ENCODE measurements at regions not wholly inside any gene's neighbourhood (a gene's known extent, or its start where the extent isn't known, plus 50 kb on each side); places are given as distances from the start of the nearest gene placed in this dataset.
"Not testable (repeated sequence)": the region's sequence is repeated elsewhere in the genome, so short reads cannot be mapped to it uniquely, and the experiment has no call there.

- H2AFZ ChIP-seq; H3K79me2 ChIP-seq (ENCODE audit: low read depth); H3K4me2 ChIP-seq; H3K27me3 ChIP-seq (ENCODE audit: insufficient read depth, low read depth); H3K4me3 ChIP-seq; H3F3A ChIP-seq (ENCODE audit: insufficient read depth, low read depth); BruUV-seq (replicated peaks); DNase-seq; H4K20me1 ChIP-seq (ENCODE audit: insufficient read depth); CTCF ChIA-PET; H3K9me3 ChIP-seq (ENCODE audit: insufficient read depth, low read depth); H3K9me2 ChIP-seq (ENCODE audit: insufficient read depth); H3K36me3 ChIP-seq (ENCODE audit: low read depth); H3K27ac ChIP-seq; POLR2A ChIA-PET (ENCODE audit: unreplicated experiment); intact Hi-C loops (cut with micrococcal nuclease; ENCODE audit: unreplicated experiment); H3K4me1 ChIP-seq (replicated peaks; ENCODE audit: insufficient read depth): not testable (repeated sequence)
Measured at GRCh38 chr6:60814784-60815183, 1471.2 kb downstream of the KHDRBS2 start.

GRCh38 chr6:60813897-60814596 lies 1472.0 kb downstream of the KHDRBS2 start:
- H3K9me2 ChIP-seq (ENCODE audit: insufficient read depth); H3K9me3 ChIP-seq (ENCODE audit: insufficient read depth, low read depth); H3K36me3 ChIP-seq (ENCODE audit: low read depth); H4K20me1 ChIP-seq (ENCODE audit: insufficient read depth); H3K4me1 ChIP-seq (replicated peaks; ENCODE audit: insufficient read depth); H3K4me2 ChIP-seq; H3K79me2 ChIP-seq (ENCODE audit: low read depth); H3K27ac ChIP-seq; H2AFZ ChIP-seq; H3K27me3 ChIP-seq (ENCODE audit: insufficient read depth, low read depth); BruUV-seq (replicated peaks); H3K4me3 ChIP-seq; intact Hi-C loops (cut with micrococcal nuclease; ENCODE audit: unreplicated experiment); CTCF ChIA-PET; DNase-seq; H3F3A ChIP-seq (ENCODE audit: insufficient read depth, low read depth); POLR2A ChIA-PET (ENCODE audit: unreplicated experiment): not testable (repeated sequence)

- DNase-seq; H3K36me3 ChIP-seq (ENCODE audit: low read depth); H3K9me2 ChIP-seq (ENCODE audit: insufficient read depth); CTCF ChIA-PET; H3K4me3 ChIP-seq; H3K27me3 ChIP-seq (ENCODE audit: insufficient read depth, low read depth); intact Hi-C loops (cut with micrococcal nuclease; ENCODE audit: unreplicated experiment); POLR2A ChIA-PET (ENCODE audit: unreplicated experiment); H2AFZ ChIP-seq; H3K4me2 ChIP-seq; BruUV-seq (replicated peaks); H3K79me2 ChIP-seq (ENCODE audit: low read depth); H4K20me1 ChIP-seq (ENCODE audit: insufficient read depth); H3K9me3 ChIP-seq (ENCODE audit: insufficient read depth, low read depth); H3F3A ChIP-seq (ENCODE audit: insufficient read depth, low read depth); H3K4me1 ChIP-seq (replicated peaks; ENCODE audit: insufficient read depth); H3K27ac ChIP-seq: not testable (repeated sequence)
Measured at GRCh38 chr6:60810216-60810615, 1475.8 kb downstream of the KHDRBS2 start.

GRCh38 chr6:60799146-60799545 lies 1486.9 kb downstream of the KHDRBS2 start:
- POLR2A ChIA-PET (ENCODE audit: unreplicated experiment); H3K27ac ChIP-seq; H3K4me1 ChIP-seq (replicated peaks; ENCODE audit: insufficient read depth); H4K20me1 ChIP-seq (ENCODE audit: insufficient read depth); CTCF ChIA-PET; intact Hi-C loops (cut with micrococcal nuclease; ENCODE audit: unreplicated experiment); H3K27me3 ChIP-seq (ENCODE audit: insufficient read depth, low read depth); H3K79me2 ChIP-seq (ENCODE audit: low read depth); H3K9me2 ChIP-seq (ENCODE audit: insufficient read depth); H3K4me2 ChIP-seq; H3F3A ChIP-seq (ENCODE audit: insufficient read depth, low read depth); H3K36me3 ChIP-seq (ENCODE audit: low read depth); BruUV-seq (replicated peaks); H3K9me3 ChIP-seq (ENCODE audit: insufficient read depth, low read depth); DNase-seq; H2AFZ ChIP-seq; H3K4me3 ChIP-seq: not testable (repeated sequence)

GRCh38 chr6:60797831-60798230 lies 1488.2 kb downstream of the KHDRBS2 start:
- H3K79me2 ChIP-seq (ENCODE audit: low read depth); POLR2A ChIA-PET (ENCODE audit: unreplicated experiment); H3K27ac ChIP-seq; H3K27me3 ChIP-seq (ENCODE audit: insufficient read depth, low read depth); H3K9me2 ChIP-seq (ENCODE audit: insufficient read depth); H3K9me3 ChIP-seq (ENCODE audit: insufficient read depth, low read depth); H3K4me3 ChIP-seq; DNase-seq; BruUV-seq (replicated peaks); H4K20me1 ChIP-seq (ENCODE audit: insufficient read depth); H3F3A ChIP-seq (ENCODE audit: insufficient read depth, low read depth); intact Hi-C loops (cut with micrococcal nuclease; ENCODE audit: unreplicated experiment); CTCF ChIA-PET; H3K4me1 ChIP-seq (replicated peaks; ENCODE audit: insufficient read depth); H2AFZ ChIP-seq; H3K4me2 ChIP-seq; H3K36me3 ChIP-seq (ENCODE audit: low read depth): not testable (repeated sequence)

GRCh38 chr6:60789601-60790000 lies 1496.4 kb downstream of the KHDRBS2 start:
- H3K4me1 ChIP-seq (replicated peaks; ENCODE audit: insufficient read depth); DNase-seq; CTCF ChIA-PET; H4K20me1 ChIP-seq (ENCODE audit: insufficient read depth); H3K9me3 ChIP-seq (ENCODE audit: insufficient read depth, low read depth); H3K9me2 ChIP-seq (ENCODE audit: insufficient read depth); H3K36me3 ChIP-seq (ENCODE audit: low read depth); H2AFZ ChIP-seq; H3K4me2 ChIP-seq; H3K27me3 ChIP-seq (ENCODE audit: insufficient read depth, low read depth); POLR2A ChIA-PET (ENCODE audit: unreplicated experiment); H3F3A ChIP-seq (ENCODE audit: insufficient read depth, low read depth); H3K4me3 ChIP-seq; BruUV-seq (replicated peaks); intact Hi-C loops (cut with micrococcal nuclease; ENCODE audit: unreplicated experiment); H3K27ac ChIP-seq; H3K79me2 ChIP-seq (ENCODE audit: low read depth): not testable (repeated sequence)

GRCh38 chr6:60782698-60783464 lies 1503.1 kb downstream of the KHDRBS2 start:
- CTCF ChIA-PET; H3K4me2 ChIP-seq; POLR2A ChIA-PET (ENCODE audit: unreplicated experiment); H2AFZ ChIP-seq; BruUV-seq (replicated peaks); DNase-seq; H3K79me2 ChIP-seq (ENCODE audit: low read depth); H3K9me3 ChIP-seq (ENCODE audit: insufficient read depth, low read depth); H4K20me1 ChIP-seq (ENCODE audit: insufficient read depth); H3K27me3 ChIP-seq (ENCODE audit: insufficient read depth, low read depth); intact Hi-C loops (cut with micrococcal nuclease; ENCODE audit: unreplicated experiment); H3K4me1 ChIP-seq (replicated peaks; ENCODE audit: insufficient read depth); H3K27ac ChIP-seq; H3K9me2 ChIP-seq (ENCODE audit: insufficient read depth); H3F3A ChIP-seq (ENCODE audit: insufficient read depth, low read depth); H3K36me3 ChIP-seq (ENCODE audit: low read depth); H3K4me3 ChIP-seq: not testable (repeated sequence)

Measured in PC-9 (cell line).